GM10248 (cell line): ENCODE measurements at regions not wholly inside any gene's neighbourhood (a gene's known extent, or its start where the extent isn't known, plus 50 kb on each side); places are given as distances from the start of the nearest gene placed in this dataset.

Experiments used
- CTCF ChIA-PET: fragments of 300-600 bp; sonication (Branson Sonifier 250); formaldehyde crosslinking; extraction: SDS; loops from one replicate; lab custom pipeline; 2021; ENCODE audit warnings: antibody characterized with exemption; lab: Yijun Ruan, JAX
- POLR2A ChIA-PET: fragments of 350-650 bp; sonication (Branson Sonifier 250); formaldehyde crosslinking; extraction: SDS; loops from one replicate; lab custom pipeline; 2020; ENCODE audit warnings: antibody characterized with exemption; lab: Yijun Ruan, JAX
- DNase-seq: peaks from one replicate; pipeline ENCODE4 v3.0.0; 2012; ENCODE audit errors: extremely low spot score
- TF ChIP-seq, protein P1 (sequence below): IDR thresholded peaks from 2 replicates; pipeline ENCODE4 v1.5.1; 2012; ENCODE audit warnings: mild to moderate bottlenecking, low read depth; ENCODE audit errors: extremely low read depth, missing control alignments, control extremely low read depth

DNA sequence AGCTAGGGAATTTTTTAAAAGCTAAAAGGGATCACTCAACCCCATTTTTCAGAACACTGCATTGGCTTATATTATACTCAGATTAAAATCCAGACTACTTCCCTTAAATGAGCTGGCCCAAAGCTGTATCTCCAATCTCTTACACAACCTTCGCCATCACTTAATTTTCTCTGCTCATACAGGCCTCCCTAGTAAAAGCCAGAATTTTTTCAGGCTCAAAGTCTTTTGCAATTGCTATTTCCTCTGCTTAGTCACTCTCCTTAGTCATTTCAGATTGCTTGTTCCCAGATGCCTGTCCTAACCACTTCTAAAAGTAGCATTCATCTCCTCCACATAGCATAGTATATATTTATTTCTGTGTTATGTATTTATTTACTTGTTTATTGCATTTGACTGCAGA lies 1587.9 kb upstream of the ADGRL3 start:
- ChIA-PET POLR2A (no interaction called here), CTCF (interaction anchor here (1.6 kb wide), 1 partner anchor 14 kb away, joined by 4 read pairs; no protein-coding TSS in a partner anchor)
- TF ChIP-seq, protein P1, sequence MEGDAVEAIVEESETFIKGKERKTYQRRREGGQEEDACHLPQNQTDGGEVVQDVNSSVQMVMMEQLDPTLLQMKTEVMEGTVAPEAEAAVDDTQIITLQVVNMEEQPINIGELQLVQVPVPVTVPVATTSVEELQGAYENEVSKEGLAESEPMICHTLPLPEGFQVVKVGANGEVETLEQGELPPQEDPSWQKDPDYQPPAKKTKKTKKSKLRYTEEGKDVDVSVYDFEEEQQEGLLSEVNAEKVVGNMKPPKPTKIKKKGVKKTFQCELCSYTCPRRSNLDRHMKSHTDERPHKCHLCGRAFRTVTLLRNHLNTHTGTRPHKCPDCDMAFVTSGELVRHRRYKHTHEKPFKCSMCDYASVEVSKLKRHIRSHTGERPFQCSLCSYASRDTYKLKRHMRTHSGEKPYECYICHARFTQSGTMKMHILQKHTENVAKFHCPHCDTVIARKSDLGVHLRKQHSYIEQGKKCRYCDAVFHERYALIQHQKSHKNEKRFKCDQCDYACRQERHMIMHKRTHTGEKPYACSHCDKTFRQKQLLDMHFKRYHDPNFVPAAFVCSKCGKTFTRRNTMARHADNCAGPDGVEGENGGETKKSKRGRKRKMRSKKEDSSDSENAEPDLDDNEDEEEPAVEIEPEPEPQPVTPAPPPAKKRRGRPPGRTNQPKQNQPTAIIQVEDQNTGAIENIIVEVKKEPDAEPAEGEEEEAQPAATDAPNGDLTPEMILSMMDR, result no peak
- no peak for DNase-seq

DNA sequence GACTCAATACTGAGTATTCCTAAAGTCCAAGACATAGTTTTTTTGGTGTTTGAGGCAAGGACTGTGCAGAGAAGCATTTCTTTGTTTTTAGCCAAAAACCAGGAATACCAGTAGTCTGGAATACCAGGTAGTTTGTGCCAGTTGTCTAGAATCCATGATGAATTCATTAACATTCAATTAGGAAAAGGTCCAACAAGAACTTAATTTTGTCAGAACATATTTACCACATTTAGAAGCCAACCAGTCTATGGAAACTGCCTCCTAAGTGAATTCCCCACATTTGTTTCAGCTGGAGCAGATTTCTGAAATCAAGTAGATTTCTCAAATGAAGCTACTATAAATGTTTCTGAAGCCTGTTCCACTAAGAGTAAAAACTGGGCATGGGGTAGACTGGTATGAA lies 1584.8 kb upstream of the ADGRL3 start:
- CTCF ChIA-PET, result interaction anchor here (1.1 kb wide), 1 partner anchor 47 kb away, joined by 3 read pairs; no protein-coding TSS in a partner anchor
- TF ChIP-seq, protein P1, result no peak
- POLR2A ChIA-PET, result no interaction called here

DNA sequence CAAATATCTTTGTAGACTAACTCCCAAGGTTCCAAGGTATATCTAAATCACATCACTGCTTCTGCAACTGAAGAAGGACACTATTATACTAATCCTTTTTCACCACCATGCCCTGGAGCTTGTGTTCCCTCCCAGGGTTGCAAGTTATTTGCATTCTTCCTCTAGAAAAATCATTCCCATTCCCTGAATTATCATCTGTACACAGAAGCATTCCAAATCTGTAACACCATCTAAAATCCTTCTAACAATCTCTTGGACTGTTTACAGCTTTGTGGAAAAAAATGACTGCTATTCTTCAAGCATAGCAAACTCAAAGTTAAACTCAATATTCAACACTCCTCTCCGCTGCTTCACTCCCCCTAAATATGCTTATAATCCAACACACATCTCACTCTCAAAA lies 1570.8 kb upstream of the ADGRL3 start:
- CTCF ChIA-PET, result interaction anchor here (0.8 kb wide), 1 partner anchor 12 kb away, joined by 3 read pairs; no protein-coding TSS in a partner anchor
- POLR2A ChIA-PET, result no interaction called here
- DNase-seq, result no peak
- TF ChIP-seq, protein P1, result no peak

More for the DNA sequence above, 1584.8 kb upstream of the ADGRL3 start:
- DNase-seq, result no peak

DNA sequence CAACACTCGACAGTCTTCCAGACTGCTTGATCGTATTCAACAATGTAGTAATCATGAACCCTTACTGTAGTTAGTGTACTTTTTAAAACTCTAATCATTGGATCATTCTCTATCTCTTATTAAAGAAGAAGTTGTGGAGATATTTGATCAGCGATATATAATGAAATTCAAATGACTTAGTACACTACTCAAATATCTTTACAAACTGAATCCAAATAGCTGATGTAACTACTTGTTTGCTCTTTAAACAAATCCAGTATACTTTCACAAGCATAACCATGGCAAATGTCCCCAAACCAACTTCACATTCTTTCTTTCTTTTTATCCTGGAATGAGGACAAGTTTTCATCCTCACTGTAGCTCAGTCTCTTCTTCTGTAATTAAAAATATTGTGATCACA lies 1569.9 kb upstream of the ADGRL3 start:
- CTCF ChIA-PET, result interaction anchor here (0.8 kb wide), 1 partner anchor 9 kb away, joined by 3 read pairs; no protein-coding TSS in a partner anchor
- TF ChIP-seq, protein P1, result no peak
- POLR2A ChIA-PET, result no interaction called here
- no peak for DNase-seq

DNA sequence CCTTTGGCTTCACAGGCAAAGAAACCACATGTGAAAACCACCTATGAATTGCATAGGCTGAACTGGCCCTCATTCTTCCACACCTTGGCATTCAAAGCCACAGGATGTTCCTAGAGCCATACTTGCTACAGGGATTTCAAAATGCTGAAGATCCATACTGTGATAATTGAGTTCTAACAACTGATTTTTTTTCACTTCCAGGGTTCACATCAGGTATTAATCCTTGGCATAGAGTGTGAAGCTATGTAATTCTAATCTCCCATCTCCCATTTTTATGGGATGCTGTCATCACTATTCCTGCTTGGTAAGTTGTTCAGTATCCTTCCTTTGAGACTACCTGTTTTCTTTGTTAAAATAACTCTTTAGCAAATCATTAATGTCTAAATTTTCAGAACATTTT lies 1569.2 kb upstream of the ADGRL3 start:
- CTCF ChIA-PET, result interaction anchor here (0.8 kb wide), 1 partner anchor 9 kb away, joined by 3 read pairs; no protein-coding TSS in a partner anchor
- POLR2A ChIA-PET, result no interaction called here
- no peak for DNase-seq
- TF ChIP-seq, protein P1, result no peak

DNA sequence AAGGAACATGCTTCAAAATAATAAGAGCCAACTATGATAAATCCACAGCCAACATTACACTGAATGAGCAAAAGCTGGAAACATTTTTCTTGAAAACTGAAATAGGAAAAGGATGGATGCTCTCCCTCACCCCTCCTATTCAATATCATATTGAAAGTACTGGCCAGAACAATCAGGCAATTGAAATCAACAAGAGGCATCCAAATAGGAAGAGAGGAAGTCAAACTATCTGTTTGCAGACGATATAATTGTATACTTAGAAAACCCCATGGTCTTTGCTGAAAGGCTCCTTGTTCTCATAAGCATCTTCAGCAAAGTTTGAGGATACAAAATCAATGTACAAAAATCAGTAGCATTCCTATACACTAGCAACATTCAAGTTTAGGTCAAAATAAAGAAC lies 1562.5 kb upstream of the ADGRL3 start:
- CTCF ChIA-PET, result interaction anchor here (1.4 kb wide), 1 partner anchor 9 kb away, joined by 3 read pairs; no protein-coding TSS in a partner anchor
- POLR2A ChIA-PET, result no interaction called here
- TF ChIP-seq, protein P1, result no peak
- no peak for DNase-seq
